SU-DHL-6 (cell line): ENCODE measurements at regions not wholly inside any gene's neighbourhood (a gene's known extent, or its start where the extent isn't known, plus 50 kb on each side); places are given as distances from the start of the nearest gene placed in this dataset.

ENCODE experiments used
- H2AFZ ChIP-seq: fragments of 200-600 bp; sonication (generic); 2 replicates; pipeline ENCODE4 v1.6.1; 2014; ENCODE audit warnings: low read depth, mild to moderate bottlenecking, moderate library complexity, mixed read lengths, antibody characterized with exemption, low read length; ENCODE audit not compliant: severe bottlenecking
- H3F3A ChIP-seq: fragments of 200-600 bp; shearing (Covaris generic); 2 replicates; pipeline ENCODE4 v1.6.0; 2016; ENCODE audit warnings: antibody characterized with exemption, mild to moderate bottlenecking; ENCODE audit not compliant: insufficient read depth
- H3K27ac ChIP-seq: fragments of 200-600 bp; sonication (generic); 2 replicates; pipeline ENCODE4 v1.5.1; 2016; ENCODE audit warnings: low read depth, mild to moderate bottlenecking, low read length, moderate library complexity, mixed read lengths
- H3K27me3 ChIP-seq: fragments of 200-600 bp; sonication (generic), shearing (Covaris generic); 2 replicates; pipeline ENCODE4 v1.6.0; 2014; ENCODE audit warnings: mild to moderate bottlenecking, low read length
- H3K36me3 ChIP-seq: fragments of 200-600 bp; sonication (generic); 2 replicates; pipeline ENCODE4 v1.6.1; 2014; ENCODE audit warnings: mild to moderate bottlenecking, low read length, mixed read lengths
- H3K4me2 ChIP-seq: fragments of 300-600, 200-600 bp; shearing (Covaris generic), sonication (generic); 2 replicates; pipeline ENCODE4 v1.6.0; 2014; ENCODE audit warnings: low read length, low read depth, mild to moderate bottlenecking; ENCODE audit not compliant: poor library complexity, severe bottlenecking
- H3K4me3 ChIP-seq: fragments of 200-600 bp; sonication (generic); 2 replicates; pipeline ENCODE4 v1.5.1; 2014; ENCODE audit warnings: antibody characterized with exemption, low read length, mild to moderate bottlenecking, mixed read lengths; ENCODE audit not compliant: insufficient read depth, poor library complexity, severe bottlenecking
- H3K79me2 ChIP-seq: fragments of 200-600 bp; sonication (generic); 2 replicates; pipeline ENCODE4 v1.6.1; 2014; ENCODE audit warnings: mild to moderate bottlenecking, low read length, moderate library complexity; ENCODE audit not compliant: insufficient read depth
- H3K9ac ChIP-seq: fragments of 200-600 bp; sonication (generic); 2 replicates; pipeline ENCODE4 v1.7.0; 2014; ENCODE audit warnings: mild to moderate bottlenecking, low read length
- H3K9me2 ChIP-seq: fragments of 200-600 bp; sonication (generic); replicated peaks from 2 replicates; pipeline ENCODE4 v1.6.1; 2014; ENCODE audit warnings: low read length; ENCODE audit not compliant: insufficient read depth
- H3K9me3 ChIP-seq: fragments of 200-600 bp; sonication (generic); 2 replicates; pipeline ENCODE4 v1.6.1; 2014; ENCODE audit warnings: low read length, mixed read lengths; ENCODE audit not compliant: insufficient read depth
- H4K20me1 ChIP-seq: fragments of 200-600 bp; sonication (generic); 2 replicates; pipeline ENCODE4 v1.6.1; 2014; ENCODE audit warnings: low read depth, mild to moderate bottlenecking, antibody characterized with exemption, low read length, moderate library complexity, mixed read lengths
- CTCF ChIP-seq: fragments of 200-600 bp; sonication (generic); IDR thresholded peaks from one replicate; pipeline ENCODE4 v1.5.1; 2017; ENCODE audit warnings: antibody characterized with exemption, mild to moderate bottlenecking, low read length, moderate library complexity; ENCODE audit not compliant: insufficient read depth, poor library complexity, severe bottlenecking
- EZH2phosphoT487 ChIP-seq: fragments of 200-600 bp; sonication (generic), shearing (Covaris generic); conservative IDR thresholded peaks from 2 replicates; pipeline ENCODE4 v1.6.1; 2018; ENCODE audit warnings: mild to moderate bottlenecking, antibody characterized with exemption, low read length, moderate library complexity, mixed read lengths

DNA sequence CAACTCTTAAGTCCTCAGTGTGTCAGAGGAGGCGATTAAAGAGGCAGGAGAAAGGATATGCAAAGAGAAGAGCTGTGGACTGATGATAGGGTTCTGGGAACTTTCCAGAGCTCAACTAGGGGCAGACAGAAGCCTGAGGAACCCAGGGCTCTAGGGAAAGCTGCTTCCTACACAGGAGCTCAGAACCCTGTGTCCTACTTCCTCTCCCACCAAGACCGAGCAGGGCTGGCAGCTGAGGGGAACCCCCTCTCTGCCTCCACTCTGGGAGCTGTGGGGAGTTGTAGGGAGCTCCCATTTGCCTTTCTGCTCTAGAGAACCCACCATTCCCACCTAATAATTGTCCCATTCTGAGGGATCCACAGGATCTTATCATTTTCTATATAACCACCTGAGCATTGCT, 674.3 kb downstream of the ACTL7B start:
- Histone ChIP-seq H3K4me2 (no peak overlapping the region), H3K27me3 (no peaks in the 10 kb centered on the region), H2AFZ (no peak overlapping the region), H3K9me2 (no peaks in the 10 kb centered on the region), H3K79me2 (no peaks in the 10 kb centered on the region), H3K4me3 (no peak overlapping the region), H3K36me3 (no peaks in the 10 kb centered on the region), H3F3A (no peaks in the 10 kb centered on the region), H3K27ac (no peak overlapping the region), H4K20me1 (no peaks in the 10 kb centered on the region), H3K9me3 (no peaks in the 10 kb centered on the region), H3K9ac (no peak overlapping the region)
- TF ChIP-seq EZH2phosphoT487 (no peak), CTCF (no peak)

DNA sequence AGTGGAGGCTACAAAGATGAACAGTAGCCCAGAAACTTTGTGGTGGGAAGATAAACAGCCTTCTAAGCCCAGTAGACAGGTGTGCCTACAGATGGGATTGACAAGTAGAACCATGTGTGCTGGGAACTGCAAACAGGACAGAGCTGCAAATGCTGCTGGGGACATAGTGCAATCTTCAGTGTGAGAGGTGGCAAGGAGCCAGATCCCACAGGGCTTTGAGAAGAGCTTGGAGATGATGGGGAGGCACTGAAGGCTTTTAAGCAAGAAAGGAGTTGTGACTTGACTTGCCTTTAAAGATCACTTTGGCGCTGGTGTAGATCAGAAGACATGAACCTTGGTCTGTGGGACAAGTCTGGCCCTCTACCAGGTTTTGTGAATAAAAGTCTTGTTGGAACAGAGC, 675.2 kb downstream of the ACTL7B start:
- Histone ChIP-seq H3K9ac (no peak overlapping the region), H3K4me3 (no peak overlapping the region), H2AFZ (no peak overlapping the region), H3K36me3 (no peaks in the 10 kb centered on the region), H3K4me2 (no peak overlapping the region), H3K27me3 (no peaks in the 10 kb centered on the region), H3K9me2 (no peaks in the 10 kb centered on the region), H3K9me3 (no peaks in the 10 kb centered on the region), H3K79me2 (no peaks in the 10 kb centered on the region), H3F3A (no peaks in the 10 kb centered on the region), H4K20me1 (no peaks in the 10 kb centered on the region), H3K27ac (no peak overlapping the region)
- TF ChIP-seq EZH2phosphoT487 (no peak), CTCF (no peak)

GRCh38 chr9:108178318-108178717, 677.5 kb downstream of the ACTL7B start:
- Histone ChIP-seq H3K9me2 (no peaks in the 10 kb centered on the region), H3K4me2 (no peak overlapping the region), H3K9ac (no peak overlapping the region), H3K27ac (no peak overlapping the region), H3K9me3 (no peaks in the 10 kb centered on the region), H3K36me3 (no peaks in the 10 kb centered on the region), H3K79me2 (no peaks in the 10 kb centered on the region), H3K27me3 (no peaks in the 10 kb centered on the region), H3F3A (no peaks in the 10 kb centered on the region), H2AFZ (no peak overlapping the region), H4K20me1 (no peaks in the 10 kb centered on the region), H3K4me3 (no peak overlapping the region)
- TF ChIP-seq CTCF: no peak
- TF ChIP-seq EZH2phosphoT487: no peak
